DMS153 (cell line): ENCODE measurements at regions not wholly inside any gene's neighbourhood (a gene's known extent, or its start where the extent isn't known, plus 50 kb on each side); places are given as distances from the start of the nearest gene placed in this dataset.
A peak's percentile ranks its signal among the peaks of the same experiment; 100 is the strongest.

ENCODE experiments used
- DNase-seq: peaks from one replicate; lab custom pipeline; 2025; lab: John Stamatoyannopoulos, UW

GRCh38 chr4:130632731-130633604 lies 1537.0 kb downstream of the C4orf33 start:
- DNase-seq = no peak

GRCh38 chr4:130636486-130636885 lies 1540.5 kb downstream of the C4orf33 start:
- no peak for DNase-seq

GRCh38 chr4:130640592-130640991 lies 1544.6 kb downstream of the C4orf33 start:
- DNase-seq = peak; percentile 5

GRCh38 chr4:130646886-130647285 lies 1550.9 kb downstream of the C4orf33 start:
- DNase-seq = no peak

GRCh38 chr4:130648570-130648969 lies 1552.6 kb downstream of the C4orf33 start:
- no peak for DNase-seq

GRCh38 chr4:130653842-130654241 lies 1557.9 kb downstream of the C4orf33 start:
- no peak for DNase-seq

GRCh38 chr4:130659320-130659719 lies 1563.4 kb downstream of the C4orf33 start:
- no peak for DNase-seq

GRCh38 chr4:130668859-130669258 lies 1572.9 kb downstream of the C4orf33 start:
- no peak for DNase-seq

- DNase-seq = peak; percentile 53
These were observed 1579.3 kb downstream of the C4orf33 start for GRCh38 chr4:130675266-130675665.

- DNase-seq = no peak
These were observed 1593.2 kb downstream of the C4orf33 start for GRCh38 chr4:130689181-130689580.

GRCh38 chr4:130698251-130698650 lies 1602.3 kb downstream of the C4orf33 start:
- DNase-seq = no peak

- DNase-seq = no peak
These were observed 1603.1 kb downstream of the C4orf33 start for GRCh38 chr4:130699004-130699403.

GRCh38 chr4:130703211-130703935 lies 1607.4 kb downstream of the C4orf33 start:
- DNase-seq = no peak

GRCh38 chr4:130705023-130705422 lies 1609.1 kb downstream of the C4orf33 start:
- DNase-seq = no peak

- no peak for DNase-seq
These were observed 1616.1 kb downstream of the C4orf33 start for GRCh38 chr4:130712038-130712437.

GRCh38 chr4:130714006-130714405 lies 1618.1 kb downstream of the C4orf33 start:
- no peak for DNase-seq

- DNase-seq = no peak
These were observed 1626.4 kb downstream of the C4orf33 start for GRCh38 chr4:130722361-130722760.

- DNase-seq = no peak
These were observed 1640.7 kb downstream of the C4orf33 start for GRCh38 chr4:130736436-130737185.

GRCh38 chr4:130738233-130738632 lies 1642.3 kb downstream of the C4orf33 start:
- DNase-seq = no peak

GRCh38 chr4:130747842-130748241 lies 1651.9 kb downstream of the C4orf33 start:
- DNase-seq = no peak

GRCh38 chr4:130753926-130754325 lies 1658.0 kb downstream of the C4orf33 start:
- no peak for DNase-seq

GRCh38 chr4:130760246-130760645 lies 1664.3 kb downstream of the C4orf33 start:
- no peak for DNase-seq
